HG02759 (cell line): ENCODE measurements at regions not wholly inside any gene's neighbourhood (a gene's known extent, or its start where the extent isn't known, plus 50 kb on each side); places are given as distances from the start of the nearest gene placed in this dataset.

Source experiments
- ATAC-seq: cut with Tn5 transposase; IDR thresholded peaks from one replicate; pipeline ENCODE4 v1.9.1; 2021; ENCODE audit warnings: mild to moderate bottlenecking, moderate library complexity; ENCODE audit not compliant: unreplicated experiment

GRCh38 chr12:47024463-47024862, 55.0 kb upstream of the PCED1B start:
- no peak for ATAC-seq

GRCh38 chr12:47025349-47025748, 54.1 kb upstream of the PCED1B start:
- ATAC-seq, result no peak

- no peak for ATAC-seq
Measured at GRCh38 chr12:47025798-47026197, 53.6 kb upstream of the PCED1B start.

GRCh38 chr12:47026291-47026690, 53.1 kb upstream of the PCED1B start:
- ATAC-seq, result no peak
